ENCODE measurements at regions not wholly inside any gene's neighbourhood (a gene's known extent, or its start where the extent isn't known, plus 50 kb on each side); places are given as distances from the start of the nearest gene placed in this dataset.

DNA sequence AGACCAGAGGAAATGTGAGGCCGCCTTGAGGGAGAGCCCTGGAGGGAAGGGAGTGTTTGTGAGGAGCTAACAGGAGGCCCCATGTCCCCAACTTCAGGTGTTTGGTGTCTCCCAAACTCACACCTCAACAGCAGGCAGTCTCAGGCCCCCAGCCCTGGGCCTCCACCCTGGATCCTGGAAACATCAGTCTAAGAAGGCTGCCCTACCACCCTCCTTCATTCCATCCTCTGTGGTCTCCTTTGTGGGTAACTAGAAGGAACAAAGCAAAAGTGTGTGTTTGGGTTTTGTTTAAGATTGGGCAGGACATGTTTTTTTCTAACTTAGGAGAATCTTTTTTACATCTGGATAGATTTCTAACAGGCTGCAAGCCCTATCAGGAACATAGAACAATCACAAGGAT is 404.3 kb downstream of the BCL11A start:
- TF ChIP-seq, protein P1, sequence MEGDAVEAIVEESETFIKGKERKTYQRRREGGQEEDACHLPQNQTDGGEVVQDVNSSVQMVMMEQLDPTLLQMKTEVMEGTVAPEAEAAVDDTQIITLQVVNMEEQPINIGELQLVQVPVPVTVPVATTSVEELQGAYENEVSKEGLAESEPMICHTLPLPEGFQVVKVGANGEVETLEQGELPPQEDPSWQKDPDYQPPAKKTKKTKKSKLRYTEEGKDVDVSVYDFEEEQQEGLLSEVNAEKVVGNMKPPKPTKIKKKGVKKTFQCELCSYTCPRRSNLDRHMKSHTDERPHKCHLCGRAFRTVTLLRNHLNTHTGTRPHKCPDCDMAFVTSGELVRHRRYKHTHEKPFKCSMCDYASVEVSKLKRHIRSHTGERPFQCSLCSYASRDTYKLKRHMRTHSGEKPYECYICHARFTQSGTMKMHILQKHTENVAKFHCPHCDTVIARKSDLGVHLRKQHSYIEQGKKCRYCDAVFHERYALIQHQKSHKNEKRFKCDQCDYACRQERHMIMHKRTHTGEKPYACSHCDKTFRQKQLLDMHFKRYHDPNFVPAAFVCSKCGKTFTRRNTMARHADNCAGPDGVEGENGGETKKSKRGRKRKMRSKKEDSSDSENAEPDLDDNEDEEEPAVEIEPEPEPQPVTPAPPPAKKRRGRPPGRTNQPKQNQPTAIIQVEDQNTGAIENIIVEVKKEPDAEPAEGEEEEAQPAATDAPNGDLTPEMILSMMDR (IDR thresholded peaks at IDR 0.05; ENCODE audit: low read depth, low read length, missing control alignments), result no peak
- H3K4me3 ChIP-seq (ENCODE audit: low read depth, low read length), result no peak overlapping the region
- no peak for DNase-seq (ENCODE audit: low read depth)

DNA sequence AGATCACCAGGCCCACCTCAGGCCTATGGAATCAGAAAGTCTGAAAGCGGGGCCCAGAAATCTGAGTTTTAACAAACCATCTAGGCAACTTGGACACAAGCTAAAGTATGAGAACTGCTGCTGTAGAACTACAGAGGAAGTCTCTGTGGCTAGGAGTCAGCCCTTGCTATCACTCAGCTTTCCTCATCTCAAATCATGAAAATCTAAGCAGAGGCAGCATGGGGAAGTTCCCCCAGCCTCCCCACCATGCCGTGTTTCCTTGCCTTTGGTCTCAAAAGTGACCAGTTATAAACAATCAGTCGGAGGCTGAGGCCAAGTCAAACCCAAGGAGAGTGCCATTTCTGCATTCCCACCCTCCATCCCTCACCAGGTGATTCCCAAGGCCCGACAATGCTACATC is 404.7 kb downstream of the BCL11A start:
- no peak for DNase-seq (ENCODE audit: low read depth)
- no peak overlapping the region for H3K4me3 ChIP-seq (ENCODE audit: low read depth, low read length)
- TF ChIP-seq, protein P1 (IDR thresholded peaks at IDR 0.05; ENCODE audit: low read depth, low read length, missing control alignments), result no peak

GRCh38 chr2:60140185-60140584 is 413.3 kb downstream of the BCL11A start:
- no peak for DNase-seq (ENCODE audit: low read depth)
- TF ChIP-seq, protein P1 (IDR thresholded peaks at IDR 0.05; ENCODE audit: low read depth, low read length, missing control alignments), result no peak

DNA sequence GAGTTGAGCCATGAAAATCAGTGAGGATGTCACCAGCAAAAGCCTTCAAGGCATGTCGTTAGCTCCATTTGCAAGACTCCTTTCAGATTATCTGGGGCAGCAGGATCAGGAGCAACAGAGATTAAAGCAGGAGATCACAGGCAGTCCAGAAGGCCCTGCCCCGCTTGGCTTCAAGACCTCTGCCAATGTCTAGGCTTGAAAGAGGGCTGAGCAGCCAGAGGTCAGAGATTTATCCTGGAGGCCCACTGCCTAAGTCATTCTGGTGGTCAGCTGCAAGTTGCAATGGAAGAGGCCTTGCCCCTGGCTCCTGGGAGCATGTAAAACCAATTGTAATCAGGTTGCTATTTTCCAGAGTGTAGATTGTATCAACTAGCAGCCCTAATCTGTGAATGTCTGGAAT is 416.5 kb downstream of the BCL11A start:
- TF ChIP-seq, protein P1 (IDR thresholded peaks at IDR 0.05; ENCODE audit: low read depth, low read length, missing control alignments), result no peak
- no peak for DNase-seq (ENCODE audit: low read depth)
- no peak overlapping the region for H3K4me3 ChIP-seq (ENCODE audit: low read depth, low read length)

More at GRCh38 chr2:60140185-60140584, 413.3 kb downstream of the BCL11A start:
- H3K4me3 ChIP-seq (ENCODE audit: low read depth, low read length), result no peak overlapping the region

GRCh38 chr2:60127191-60127590 is 426.3 kb downstream of the BCL11A start:
- TF ChIP-seq, protein P1 (IDR thresholded peaks at IDR 0.05; ENCODE audit: low read depth, low read length, missing control alignments), result no peak
- no peak overlapping the region for H3K4me3 ChIP-seq (ENCODE audit: low read depth, low read length)
- DNase-seq (ENCODE audit: low read depth), result no peak

DNA sequence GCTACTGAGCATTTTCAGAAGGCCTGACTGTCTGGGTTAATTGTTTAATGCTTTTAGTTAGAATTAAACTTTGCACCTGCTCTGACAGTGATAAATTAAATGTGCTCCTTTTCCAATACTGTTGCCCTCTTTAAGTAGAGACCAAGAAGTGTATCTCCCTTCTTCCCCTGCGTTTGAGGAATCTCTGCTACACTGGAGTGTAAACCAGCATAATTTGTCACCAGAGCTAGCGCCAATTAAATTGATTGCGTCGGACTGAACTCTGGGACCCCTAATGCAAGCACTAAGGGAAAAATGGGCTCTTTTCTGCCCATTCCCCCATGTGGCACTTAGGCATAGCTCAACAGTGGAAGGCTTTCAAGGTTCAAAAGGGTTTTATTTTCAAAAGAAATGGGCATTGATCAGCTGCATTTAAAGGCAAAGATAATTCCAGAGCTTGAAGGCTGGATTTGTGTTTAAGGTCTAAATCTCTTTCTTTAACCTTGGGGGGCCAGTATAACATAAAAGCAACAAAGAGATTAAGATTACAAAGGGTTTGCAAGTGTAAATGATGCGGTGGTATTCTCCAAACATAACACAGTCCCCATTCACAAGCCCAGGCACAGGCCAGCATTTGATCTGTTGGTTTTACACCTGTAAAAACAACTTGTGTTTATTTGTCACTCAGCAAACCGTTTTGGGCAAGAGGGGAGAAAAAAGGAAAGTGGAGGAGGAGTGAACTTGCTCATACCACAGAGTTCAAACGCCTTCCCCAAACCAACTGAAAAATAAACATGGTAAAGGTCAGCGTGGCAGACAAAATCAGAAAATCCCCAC is 427.6 kb downstream of the BCL11A start:
- no peak overlapping the region for H3K4me3 ChIP-seq (ENCODE audit: low read depth, low read length)
- DNase-seq (ENCODE audit: low read depth), result no peak
- TF ChIP-seq, protein P1 (IDR thresholded peaks at IDR 0.05; ENCODE audit: low read depth, low read length, missing control alignments), result no peak

- DNase-seq (ENCODE audit: low read depth), result no peak
- no peak overlapping the region for H3K4me3 ChIP-seq (ENCODE audit: low read depth, low read length)
- TF ChIP-seq, protein P1 (IDR thresholded peaks at IDR 0.05; ENCODE audit: low read depth, low read length, missing control alignments), result no peak
Observed at GRCh38 chr2:60119778-60120177, 433.7 kb downstream of the BCL11A start.
